Esophagus squamous epithelium (tissue), 5 donors: ENCODE measurements at regions not wholly inside any gene's neighbourhood (a gene's known extent, or its start where the extent isn't known, plus 50 kb on each side); places are given as distances from the start of the nearest gene placed in this dataset.
"Not testable (repeated sequence)": the region's sequence is repeated elsewhere in the genome, so short reads cannot be mapped to it uniquely, and the experiment has no call there.

Experiments
- DNase-seq: peaks from one replicate; lab custom pipeline; 2025; lab: John Stamatoyannopoulos, UW
- H3K27ac ChIP-seq, 4 donors: fragments of 200-600 bp; sonication (generic); one replicate each; pipeline ENCODE4 v1.5.1; 2016 to 2019; ENCODE audit warnings: mild to moderate bottlenecking in 1 of 4
- H3K27me3 ChIP-seq, 4 donors: fragments of 200-600 bp; sonication (generic); 1 replicate in 3 of 4; 2 replicates in 1 of 4; pipeline versions ENCODE4 v1.5.1 to v1.6.0; 2017 to 2021; ENCODE audit warnings: antibody characterized with exemption in 1 of 4
- H3K36me3 ChIP-seq, 3 donors: fragments of 200-600 bp; sonication (generic); one replicate each; pipeline ENCODE4 v1.5.1; 2016 to 2019
- H3K4me1 ChIP-seq, 3 donors: fragments of 200-600 bp; sonication (generic); one replicate each; pipeline ENCODE4 v1.5.1; 2017 to 2019
- H3K4me3 ChIP-seq, 4 donors: fragments of 200-600 bp; sonication (generic); 1 replicate in 3 of 4; 2 replicates in 1 of 4; pipeline ENCODE4 v1.5.1; 2016 to 2019; ENCODE audit warnings: mild to moderate bottlenecking in 2 of 4, moderate library complexity in 1 of 4
- H3K9me3 ChIP-seq, 3 donors: fragments of 200-600 bp; sonication (generic); one replicate each; pipeline ENCODE4 v1.5.1; 2016 to 2019
- CTCF ChIP-seq, 6 experiments: fragments of 450-650 bp in 4 of 6; fragments of 200-600 bp in 2 of 6; sonication (generic) in 2 of 6; IDR thresholded peaks; one replicate each; pipeline ENCODE4 v1.5.1; 2016 to 2019; ENCODE audit warnings: antibody characterized with exemption in 6 of 6, mild to moderate bottlenecking in 4 of 6, moderate library complexity in 4 of 6
- POLR2A ChIP-seq, 4 donors: fragments of 450-650 bp; IDR thresholded peaks; one replicate each; pipeline ENCODE4 v1.6.1; 2017; ENCODE audit warnings: antibody characterized with exemption in 4 of 4, mild to moderate bottlenecking in 4 of 4, moderate library complexity in 3 of 4
- WGBS, 2 donors: methylation state at CpG; one replicate each; pipeline ENCODE4 v1.1.5; 2018; 5-methylcytosine and 5-hydroxymethylcytosine counted together
- intact Hi-C: fragments of 100-400 bp; cut with DNase I; formaldehyde crosslinking; loops from one replicate; pipeline ENCODE4 v1.15.0; 2022
- donor health status: DM: yes; HTN: yes; CAD: no.

- Histone ChIP-seq H3K27ac (no peak overlapping the region), H3K4me3 (no peak overlapping the region), H3K4me1 (no peaks in the 10 kb centered on the region), H3K27me3 (no peaks in the 10 kb centered on the region), H3K9me3 (no peaks in the 10 kb centered on the region), H3K36me3 (no peaks in the 10 kb centered on the region)
- DNase-seq, result no peak
- intact Hi-C loops, result no loop called here
- TF ChIP-seq CTCF (IDR thresholded peaks at IDR 0.05) (no peak), POLR2A (IDR thresholded peaks at IDR 0.05) (no peak)
- 74 to 75% methylated on average over 4 of the region's 4 CpGs for WGBS, 2 donors
Observed at GRCh38 chr4:187389420-187389819, 606.2 kb upstream of the ZFP42 start.

GRCh38 chr4:187390646-187391045 is 604.9 kb upstream of the ZFP42 start:
- no peaks in the 10 kb centered on the region for H3K36me3 ChIP-seq
- intact Hi-C loops, result no loop called here
- no peaks in the 10 kb centered on the region for H3K4me1 ChIP-seq
- H3K9me3 ChIP-seq, result no peaks in the 10 kb centered on the region
- H3K27ac ChIP-seq, result no peak overlapping the region
- 86 to 92% methylated on average over 1 of the region's 1 CpG for WGBS, 2 donors
- H3K27me3 ChIP-seq, result no peaks in the 10 kb centered on the region
- TF ChIP-seq POLR2A (IDR thresholded peaks at IDR 0.05), result no peak
- no peak for TF ChIP-seq CTCF (IDR thresholded peaks at IDR 0.05)
- no peak for DNase-seq
- H3K4me3 ChIP-seq, result no peak overlapping the region

GRCh38 chr4:187393531-187394344 is 601.8 kb upstream of the ZFP42 start:
- WGBS, 2 donors, result 61 to 72% methylated on average over 3 of the region's 3 CpGs
- H3K9me3 ChIP-seq, result no peaks in the 10 kb centered on the region
- no peak overlapping the region for H3K27ac ChIP-seq
- H3K36me3 ChIP-seq, result no peaks in the 10 kb centered on the region
- DNase-seq, result no peak
- H3K27me3 ChIP-seq, result no peaks in the 10 kb centered on the region
- intact Hi-C loops, result no loop called here
- TF ChIP-seq CTCF (IDR thresholded peaks at IDR 0.05) (no peak), POLR2A (IDR thresholded peaks at IDR 0.05) (no peak)
- no peaks in the 10 kb centered on the region for H3K4me1 ChIP-seq
- no peak overlapping the region for H3K4me3 ChIP-seq

- Histone ChIP-seq H3K27me3 (no peaks in the 10 kb centered on the region), H3K27ac (no peak overlapping the region), H3K36me3 (no peaks in the 10 kb centered on the region), H3K4me1 (no peaks in the 10 kb centered on the region), H3K4me3 (no peak overlapping the region), H3K9me3 (no peaks in the 10 kb centered on the region)
- no peak for DNase-seq
- TF ChIP-seq POLR2A (IDR thresholded peaks at IDR 0.05) (no peak), CTCF (IDR thresholded peaks at IDR 0.05) (no peak)
- WGBS, 2 donors, result 49 to 69% methylated on average over 6 of the region's 6 CpGs
- intact Hi-C loops, result no loop called here
Observed at GRCh38 chr4:187396106-187396505, 599.5 kb upstream of the ZFP42 start.

- DNase-seq, H3K9me3 ChIP-seq, H3K4me1 ChIP-seq, H3K36me3 ChIP-seq, H3K4me3 ChIP-seq, H3K27me3 ChIP-seq, intact Hi-C loops, H3K27ac ChIP-seq: not testable (repeated sequence)
- WGBS, 2 donors, result 80 to 91% methylated on average over 1 to 8 of the region's 10 CpGs
Observed at GRCh38 chr4:187408447-187408846, 587.1 kb upstream of the ZFP42 start.
